SK-N-SH treated with all-trans-retinoic acid at 6 μM for 48 hours (cell line): ENCODE measurements at regions not wholly inside any gene's neighbourhood (a gene's known extent, or its start where the extent isn't known, plus 50 kb on each side); places are given as distances from the start of the nearest gene placed in this dataset.
"Not testable (repeated sequence)": the region's sequence is repeated elsewhere in the genome, so short reads cannot be mapped to it uniquely, and the experiment has no call there.

Experiments used
- ATAC-seq: fragments of 200-7000 bp; cut with Tn5 transposase; 3 replicates; pipeline ENCODE4 v1.9.1; 2020; ENCODE audit warnings: mild to moderate bottlenecking, moderate library complexity
- ARNTL ChIP-seq: fragments of 450-650 bp; formaldehyde crosslinking; IDR thresholded peaks from 2 replicates; pipeline ENCODE4 v1.5.0; 2020; ENCODE audit warnings: low read depth, mild to moderate bottlenecking, moderate library complexity, borderline replicate concordance
- BACH2 ChIP-seq: fragments of 250-450 bp; sonication (Bioruptor Pico); IDR thresholded peaks from 2 replicates; pipeline ENCODE4 v1.9.0; 2021; ENCODE audit warnings: mild to moderate bottlenecking, borderline replicate concordance
- CSDC2 ChIP-seq: fragments of 250-450 bp; sonication (Bioruptor Pico); IDR thresholded peaks from 2 replicates; pipeline ENCODE4 v1.5.0; 2020; ENCODE audit warnings: mild to moderate bottlenecking, moderate library complexity
- ESRRG ChIP-seq: fragments of 250-450 bp; sonication (Bioruptor Pico); IDR thresholded peaks from 2 replicates; pipeline ENCODE4 v1.6.1; 2021; ENCODE audit warnings: mild to moderate bottlenecking
- GLIS3 ChIP-seq: fragments of 250-450 bp; sonication (Bioruptor Pico); IDR thresholded peaks from 2 replicates; pipeline ENCODE4 v1.5.0; 2020; ENCODE audit warnings: mild to moderate bottlenecking, moderate library complexity
- ISL1 ChIP-seq: fragments of 250-450 bp; sonication (Bioruptor Pico); IDR thresholded peaks from 2 replicates; pipeline ENCODE4 v2.1.2; 2022; ENCODE audit warnings: mild to moderate bottlenecking, moderate library complexity
- POU6F1 ChIP-seq: fragments of 250-450 bp; sonication (Bioruptor Pico); IDR thresholded peaks from 2 replicates; pipeline ENCODE4 v1.8.0; 2021; ENCODE audit warnings: low read depth, mild to moderate bottlenecking, moderate library complexity, borderline replicate concordance
- PPARA ChIP-seq: fragments of 250-450 bp; sonication (Bioruptor Pico); IDR thresholded peaks from 2 replicates; pipeline ENCODE4 v1.5.0; 2020; ENCODE audit warnings: mild to moderate bottlenecking, borderline replicate concordance
- RARB ChIP-seq: fragments of 250-450 bp; sonication (Bioruptor Pico); IDR thresholded peaks from 2 replicates; pipeline ENCODE4 v1.8.0; 2021; ENCODE audit warnings: mild to moderate bottlenecking, moderate library complexity
- SNAI2 ChIP-seq: fragments of 250-450 bp; sonication (Bioruptor Pico); IDR thresholded peaks from 2 replicates; pipeline ENCODE4 v1.5.0; 2020; ENCODE audit warnings: mild to moderate bottlenecking, moderate library complexity
- TCF4 ChIP-seq: fragments of 250-450 bp; sonication (Bioruptor Pico); IDR thresholded peaks from 2 replicates; pipeline ENCODE4 v1.8.0; 2021; ENCODE audit warnings: mild to moderate bottlenecking, moderate library complexity, borderline replicate concordance
- TOX ChIP-seq: fragments of 250-450 bp; sonication (Bioruptor Pico); IDR thresholded peaks from 2 replicates; pipeline ENCODE4 v1.8.0; 2021; ENCODE audit warnings: mild to moderate bottlenecking, moderate library complexity, borderline replicate concordance
- ZC3H10 ChIP-seq: fragments of 250-450 bp; sonication (Bioruptor Pico); IDR thresholded peaks from 2 replicates; pipeline ENCODE4 v1.5.1; 2021; ENCODE audit warnings: mild to moderate bottlenecking, moderate library complexity
- ZFP3 ChIP-seq: fragments of 250-450 bp; sonication (Bioruptor Pico); IDR thresholded peaks from 2 replicates; pipeline ENCODE4 v1.5.0; 2020; ENCODE audit warnings: mild to moderate bottlenecking, moderate library complexity
- ZFP30 ChIP-seq: fragments of 450-650 bp; formaldehyde crosslinking; IDR thresholded peaks from 2 replicates; pipeline ENCODE4 v1.5.0; 2022; ENCODE audit warnings: mild to moderate bottlenecking, moderate library complexity
- ZNF565 ChIP-seq: fragments of 450-650 bp; formaldehyde crosslinking; conservative IDR thresholded peaks from 2 replicates; pipeline ENCODE4 v1.5.0; 2020; ENCODE audit warnings: low read depth, mild to moderate bottlenecking, moderate library complexity
- ZNF70 ChIP-seq: fragments of 450-650 bp; formaldehyde crosslinking; IDR thresholded peaks from 2 replicates; pipeline ENCODE4 v1.5.0; 2020; ENCODE audit warnings: mild to moderate bottlenecking, moderate library complexity
- ZNF8 ChIP-seq: fragments of 450-650 bp; formaldehyde crosslinking; IDR thresholded peaks from 2 replicates; pipeline ENCODE4 v1.5.0; 2020; ENCODE audit warnings: mild to moderate bottlenecking, moderate library complexity
- TF ChIP-seq, protein P1 (sequence below): fragments of 250-450 bp; sonication (Bioruptor Pico); IDR thresholded peaks from 2 replicates; pipeline ENCODE4 v1.5.1; 2021; ENCODE audit warnings: mild to moderate bottlenecking, moderate library complexity
- TF ChIP-seq, protein P2 (sequence below): fragments of 250-450 bp; sonication (Bioruptor Pico); IDR thresholded peaks from 2 replicates; pipeline ENCODE4 v1.8.0; 2020; ENCODE audit warnings: mild to moderate bottlenecking, moderate library complexity, borderline replicate concordance
- TF ChIP-seq, protein P3 (sequence below): fragments of 250-450 bp; sonication (Bioruptor Pico); IDR thresholded peaks from 2 replicates; pipeline ENCODE4 v1.5.0; 2020; ENCODE audit warnings: mild to moderate bottlenecking, moderate library complexity

- ATAC-seq: no peak
- TF ChIP-seq ESRRG (CRISPR knock-in tag) (no peak), SNAI2 (CRISPR knock-in tag) (no peak), TCF4 (CRISPR knock-in tag) (no peak), ARNTL (CRISPR knock-in tag) (no peak)
- TF ChIP-seq, all 23 proteins: peak for 0
Measured at GRCh38 chr9:79433703-79434102, 138.1 kb upstream of the TLE4 start.

GRCh38 chr9:79439221-79439620, 132.5 kb upstream of the TLE4 start:
- ATAC-seq: not testable (repeated sequence)

DNA sequence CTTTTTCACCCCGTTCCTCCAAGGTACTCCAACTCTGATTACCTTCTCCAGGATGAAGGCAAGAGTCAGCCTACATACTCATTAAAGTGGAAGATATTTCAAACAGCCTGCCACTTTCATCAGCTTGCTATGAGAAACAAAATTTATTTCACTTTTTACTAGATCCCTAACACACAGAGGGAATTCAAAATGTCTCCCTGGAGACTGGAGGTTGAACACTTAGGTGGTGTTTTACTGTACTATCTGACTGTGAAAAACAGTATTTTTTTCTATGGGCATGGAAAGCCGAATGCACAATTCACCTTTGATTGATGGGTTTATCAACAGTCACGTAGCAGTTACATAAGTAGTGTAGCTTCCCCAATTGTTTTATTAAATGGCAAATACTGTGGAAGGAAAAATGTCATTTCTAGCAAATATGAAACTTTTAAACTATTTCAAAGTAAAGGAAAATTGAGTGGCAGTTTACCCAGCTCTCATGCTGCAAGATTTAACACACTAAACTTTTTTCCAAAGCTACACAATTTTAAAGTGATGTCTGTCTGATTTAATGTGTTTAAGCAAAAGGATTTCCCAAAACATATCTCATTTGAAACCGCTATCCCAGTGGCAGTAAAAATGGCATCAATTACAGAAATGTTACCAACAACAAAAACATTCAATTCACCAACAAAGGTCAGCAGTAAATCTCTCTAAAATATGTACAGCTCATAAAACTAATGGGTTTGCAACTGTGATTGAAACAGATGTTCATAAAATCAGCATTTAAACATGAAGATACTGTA, 125.0 kb upstream of the TLE4 start:
- TF ChIP-seq ZFP3: no peak
- no peak for TF ChIP-seq TOX
- TF ChIP-seq GLIS3 (CRISPR knock-in tag): no peak
- no peak for TF ChIP-seq ZC3H10 (CRISPR knock-in tag)
- no peak for TF ChIP-seq BACH2
- no peak for TF ChIP-seq ZFP30 (CRISPR knock-in tag)
- TF ChIP-seq POU6F1: no peak
- TF ChIP-seq, protein P1, sequence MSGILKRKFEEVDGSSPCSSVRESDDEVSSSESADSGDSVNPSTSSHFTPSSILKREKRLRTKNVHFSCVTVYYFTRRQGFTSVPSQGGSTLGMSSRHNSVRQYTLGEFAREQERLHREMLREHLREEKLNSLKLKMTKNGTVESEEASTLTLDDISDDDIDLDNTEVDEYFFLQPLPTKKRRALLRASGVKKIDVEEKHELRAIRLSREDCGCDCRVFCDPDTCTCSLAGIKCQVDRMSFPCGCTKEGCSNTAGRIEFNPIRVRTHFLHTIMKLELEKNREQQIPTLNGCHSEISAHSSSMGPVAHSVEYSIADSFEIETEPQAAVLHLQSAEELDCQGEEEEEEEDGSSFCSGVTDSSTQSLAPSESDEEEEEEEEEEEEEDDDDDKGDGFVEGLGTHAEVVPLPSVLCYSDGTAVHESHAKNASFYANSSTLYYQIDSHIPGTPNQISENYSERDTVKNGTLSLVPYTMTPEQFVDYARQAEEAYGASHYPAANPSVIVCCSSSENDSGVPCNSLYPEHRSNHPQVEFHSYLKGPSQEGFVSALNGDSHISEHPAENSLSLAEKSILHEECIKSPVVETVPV (CRISPR knock-in tag): no peak
- TF ChIP-seq ZNF70 (CRISPR knock-in tag): no peak
- TF ChIP-seq ARNTL (CRISPR knock-in tag): no peak
- TF ChIP-seq ZNF565 (CRISPR knock-in tag): no peak
- TF ChIP-seq, protein P2, sequence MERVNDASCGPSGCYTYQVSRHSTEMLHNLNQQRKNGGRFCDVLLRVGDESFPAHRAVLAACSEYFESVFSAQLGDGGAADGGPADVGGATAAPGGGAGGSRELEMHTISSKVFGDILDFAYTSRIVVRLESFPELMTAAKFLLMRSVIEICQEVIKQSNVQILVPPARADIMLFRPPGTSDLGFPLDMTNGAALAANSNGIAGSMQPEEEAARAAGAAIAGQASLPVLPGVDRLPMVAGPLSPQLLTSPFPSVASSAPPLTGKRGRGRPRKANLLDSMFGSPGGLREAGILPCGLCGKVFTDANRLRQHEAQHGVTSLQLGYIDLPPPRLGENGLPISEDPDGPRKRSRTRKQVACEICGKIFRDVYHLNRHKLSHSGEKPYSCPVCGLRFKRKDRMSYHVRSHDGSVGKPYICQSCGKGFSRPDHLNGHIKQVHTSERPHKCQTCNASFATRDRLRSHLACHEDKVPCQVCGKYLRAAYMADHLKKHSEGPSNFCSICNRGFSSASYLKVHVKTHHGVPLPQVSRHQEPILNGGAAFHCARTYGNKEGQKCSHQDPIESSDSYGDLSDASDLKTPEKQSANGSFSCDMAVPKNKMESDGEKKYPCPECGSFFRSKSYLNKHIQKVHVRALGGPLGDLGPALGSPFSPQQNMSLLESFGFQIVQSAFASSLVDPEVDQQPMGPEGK (CRISPR knock-in tag): no peak
- TF ChIP-seq SNAI2 (CRISPR knock-in tag): no peak
- TF ChIP-seq PPARA (CRISPR knock-in tag): no peak
- TF ChIP-seq ISL1 (CRISPR knock-in tag): no peak
- no peak for TF ChIP-seq CSDC2
- TF ChIP-seq, protein P3, sequence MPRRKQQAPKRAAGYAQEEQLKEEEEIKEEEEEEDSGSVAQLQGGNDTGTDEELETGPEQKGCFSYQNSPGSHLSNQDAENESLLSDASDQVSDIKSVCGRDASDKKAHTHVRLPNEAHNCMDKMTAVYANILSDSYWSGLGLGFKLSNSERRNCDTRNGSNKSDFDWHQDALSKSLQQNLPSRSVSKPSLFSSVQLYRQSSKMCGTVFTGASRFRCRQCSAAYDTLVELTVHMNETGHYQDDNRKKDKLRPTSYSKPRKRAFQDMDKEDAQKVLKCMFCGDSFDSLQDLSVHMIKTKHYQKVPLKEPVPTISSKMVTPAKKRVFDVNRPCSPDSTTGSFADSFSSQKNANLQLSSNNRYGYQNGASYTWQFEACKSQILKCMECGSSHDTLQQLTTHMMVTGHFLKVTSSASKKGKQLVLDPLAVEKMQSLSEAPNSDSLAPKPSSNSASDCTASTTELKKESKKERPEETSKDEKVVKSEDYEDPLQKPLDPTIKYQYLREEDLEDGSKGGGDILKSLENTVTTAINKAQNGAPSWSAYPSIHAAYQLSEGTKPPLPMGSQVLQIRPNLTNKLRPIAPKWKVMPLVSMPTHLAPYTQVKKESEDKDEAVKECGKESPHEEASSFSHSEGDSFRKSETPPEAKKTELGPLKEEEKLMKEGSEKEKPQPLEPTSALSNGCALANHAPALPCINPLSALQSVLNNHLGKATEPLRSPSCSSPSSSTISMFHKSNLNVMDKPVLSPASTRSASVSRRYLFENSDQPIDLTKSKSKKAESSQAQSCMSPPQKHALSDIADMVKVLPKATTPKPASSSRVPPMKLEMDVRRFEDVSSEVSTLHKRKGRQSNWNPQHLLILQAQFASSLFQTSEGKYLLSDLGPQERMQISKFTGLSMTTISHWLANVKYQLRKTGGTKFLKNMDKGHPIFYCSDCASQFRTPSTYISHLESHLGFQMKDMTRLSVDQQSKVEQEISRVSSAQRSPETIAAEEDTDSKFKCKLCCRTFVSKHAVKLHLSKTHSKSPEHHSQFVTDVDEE (CRISPR knock-in tag): no peak
- TF ChIP-seq ESRRG (CRISPR knock-in tag): no peak
- no peak for TF ChIP-seq TCF4 (CRISPR knock-in tag)
- TF ChIP-seq RARB (CRISPR knock-in tag): no peak
- TF ChIP-seq, all 23 proteins: peak for 0

GRCh38 chr9:79447308-79447605, 124.5 kb upstream of the TLE4 start:
- TF ChIP-seq ZNF8: no peak
- no peak for TF ChIP-seq ARNTL (CRISPR knock-in tag)
- TF ChIP-seq ZNF70 (CRISPR knock-in tag): no peak
- TF ChIP-seq, protein P3 (CRISPR knock-in tag): no peak
- no peak for TF ChIP-seq PPARA (CRISPR knock-in tag)
- TF ChIP-seq CSDC2: no peak
- no peak for TF ChIP-seq RARB (CRISPR knock-in tag)
- no peak for TF ChIP-seq ZC3H10 (CRISPR knock-in tag)
- TF ChIP-seq SNAI2 (CRISPR knock-in tag): no peak
- no peak for ATAC-seq

More for the DNA sequence above, 125.0 kb upstream of the TLE4 start:
- ATAC-seq: no peak
